Heart left ventricle (tissue), 13 donors: ENCODE measurements at regions not wholly inside any gene's neighbourhood (a gene's known extent, or its start where the extent isn't known, plus 50 kb on each side); places are given as distances from the start of the nearest gene placed in this dataset.

ENCODE experiments used
- CTCF ChIP-seq, 12 donors: fragments of 200-600 bp; sonication (generic) in 4 of 12; IDR thresholded peaks; one replicate each; pipeline versions ENCODE4 v1.5.0 to v1.8.0; 2018 to 2022; ENCODE audit warnings: antibody characterized with exemption in 12 of 12, mild to moderate bottlenecking in 5 of 12
- POLR2A ChIP-seq, 2 donors: fragments of 450-650 bp; IDR thresholded peaks; one replicate each; pipeline ENCODE4 v1.6.1; 2017; ENCODE audit warnings: antibody characterized with exemption in 2 of 2, mild to moderate bottlenecking in 2 of 2, moderate library complexity in 2 of 2
- donor health status: ischemic (EF 13 %, LVEDD 7.1; RV severe dilation, severe dysfunction).
- donor health status: DM: no; HTN: yes; CAD: no.
- donor health status: DM: no; HTN: no; CAD: no.
- donor health status: ischemic (EF 25% LVEDD 6.9; RV normal size, moderate dysfunction).
- donor health status: ischemic (EF 25% LVEDD 5.7; RV mildly dilated, moderate dysfunction).
- donor health status: ischemic (EF 35%, LVEDD 5.7; RV mildly dilated, moderate dysfunction).
- donor health status: nonischemic (EF 11% LVEDD 7.7; RV severe dilation, severe dysfunction).
- donor health status: DM: yes; HTN: yes; CAD: no.
- donor health status: PGD.
- donor health status: ischemic (EF 29% LVEDD 5.4; RV normal size, mild dysfunction).
- donor health status: nonischemic (EF 23%, LVEDD 6.1; RV moderate dilation, normal function).

- no peak for TF ChIP-seq CTCF (IDR thresholded peaks at IDR 0.05)
- TF ChIP-seq POLR2A (IDR thresholded peaks at IDR 0.05), result no peak
Observed at GRCh38 chr7:32390210-32390609, 100.0 kb downstream of the LSM5 start.
